NK-92 treated with Interleukin-12 subunit alpha and Interleukin-12 subunit beta, amount 100 ng/mL, for 24 hours (cell line): ENCODE measurements at regions not wholly inside any gene's neighbourhood (a gene's known extent, or its start where the extent isn't known, plus 50 kb on each side); places are given as distances from the start of the nearest gene placed in this dataset.
"Not testable (repeated sequence)": the region's sequence is repeated elsewhere in the genome, so short reads cannot be mapped to it uniquely, and the experiment has no call there.

Experiments
- DNase-seq: peaks from one replicate; lab custom pipeline; 2025; lab: John Stamatoyannopoulos, UW

- DNase-seq = no peak
Measured at GRCh38 chr2:167843657-167844056, 403.7 kb downstream of the STK39 start.

- no peak for DNase-seq
Measured at GRCh38 chr2:167843217-167843616, 404.2 kb downstream of the STK39 start.

DNA sequence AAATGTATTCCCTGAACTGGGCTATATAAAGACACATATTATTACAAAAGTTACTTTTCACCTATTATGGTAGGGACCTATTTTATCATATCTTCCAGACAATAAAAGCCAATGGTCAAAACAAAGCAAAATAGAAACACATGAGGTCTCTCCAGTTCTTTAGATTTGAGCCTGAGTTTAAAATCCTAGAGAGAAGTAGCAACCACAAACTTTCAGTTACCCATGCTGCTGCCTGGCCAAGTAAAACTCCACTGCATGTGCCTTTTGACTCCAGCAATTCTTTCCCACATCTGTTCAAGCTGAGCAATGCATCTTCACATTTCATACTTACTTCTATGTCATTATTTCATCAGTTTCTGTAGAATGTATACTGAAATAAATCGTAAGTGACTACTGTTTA is 405.3 kb downstream of the STK39 start:
- no peak for DNase-seq

DNA sequence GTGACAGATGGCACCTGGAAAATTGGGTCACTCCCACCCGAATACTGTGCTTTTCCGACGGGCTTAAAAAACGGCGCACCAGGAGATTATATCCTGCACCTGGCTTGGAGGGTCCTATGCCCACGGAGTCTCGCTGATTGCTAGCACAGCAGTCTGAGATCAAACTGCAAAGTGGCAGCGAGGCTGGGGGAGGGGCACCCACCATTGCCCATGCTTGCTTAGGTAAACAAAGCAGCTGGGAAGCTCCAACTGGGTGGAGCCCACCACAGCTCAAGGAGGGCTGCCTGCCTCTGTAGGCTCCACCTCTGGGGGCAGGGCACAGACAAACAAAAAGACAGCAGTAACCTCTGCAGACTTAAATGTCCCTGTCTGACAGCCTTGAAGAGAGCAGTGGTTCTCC is 412.1 kb downstream of the STK39 start:
- DNase-seq = not testable (repeated sequence)

DNA sequence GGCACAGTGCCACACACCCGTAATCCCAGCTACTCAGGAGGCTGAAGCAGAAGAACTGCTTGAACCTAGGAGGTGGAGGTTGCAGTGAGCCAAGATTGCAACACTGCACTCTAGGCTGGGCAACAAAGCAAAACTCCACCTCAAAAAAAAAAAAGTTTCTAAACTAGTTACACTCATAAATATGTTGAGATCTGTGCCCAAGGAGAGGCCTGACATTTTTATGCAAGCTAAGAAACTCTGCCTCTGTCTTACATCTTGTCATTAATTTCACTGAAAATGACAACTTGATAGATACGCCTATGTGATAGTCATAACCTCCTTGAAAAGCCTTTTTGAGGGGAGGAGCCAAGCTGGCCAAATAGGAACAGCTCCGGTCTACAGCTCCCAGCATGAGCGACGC is 412.7 kb downstream of the STK39 start:
- DNase-seq = no peak

DNA sequence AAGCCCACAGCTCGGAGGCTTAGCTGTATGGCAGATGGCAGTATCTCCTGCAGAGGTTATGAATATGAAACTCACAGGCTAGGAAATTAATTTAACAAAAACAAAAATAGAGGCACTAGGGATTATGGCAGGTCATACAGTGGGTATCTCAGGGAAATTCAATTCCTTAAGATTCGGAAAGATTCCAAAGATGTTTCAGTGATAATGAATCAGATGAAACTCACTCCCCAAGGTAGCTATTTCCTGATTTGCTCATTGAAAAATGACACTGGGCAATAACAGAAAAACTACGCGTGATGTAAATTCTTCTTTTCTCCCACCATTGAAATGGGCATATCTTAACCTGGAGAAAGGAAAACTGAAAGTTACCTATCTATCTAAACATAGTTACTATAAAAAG is 414.1 kb downstream of the STK39 start:
- no peak for DNase-seq

GRCh38 chr2:167832868-167833287 is 414.5 kb downstream of the STK39 start:
- DNase-seq = no peak

GRCh38 chr2:167827352-167828097 is 419.9 kb downstream of the STK39 start:
- DNase-seq = no peak

DNA sequence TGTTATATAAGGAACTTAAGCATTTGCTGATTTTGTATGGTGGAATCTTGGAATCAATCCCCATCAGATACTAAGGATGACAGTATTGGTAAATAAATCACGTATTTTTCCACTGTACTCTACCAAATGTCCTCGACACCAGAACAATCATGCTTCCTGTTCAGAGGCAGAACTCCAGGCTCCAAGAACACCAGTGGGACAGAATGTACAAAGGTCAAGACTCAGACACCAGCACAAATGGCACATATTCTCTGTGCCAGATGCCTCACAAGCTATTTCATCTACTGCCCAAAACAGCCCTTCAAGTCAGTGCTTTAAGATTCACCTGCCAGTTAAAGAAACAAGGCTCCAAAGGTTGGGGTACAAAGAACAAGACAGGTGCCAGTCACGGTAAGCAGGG is 420.5 kb downstream of the STK39 start:
- DNase-seq = no peak

- DNase-seq = no peak
Measured at GRCh38 chr2:167825664-167826063, 421.7 kb downstream of the STK39 start.

DNA sequence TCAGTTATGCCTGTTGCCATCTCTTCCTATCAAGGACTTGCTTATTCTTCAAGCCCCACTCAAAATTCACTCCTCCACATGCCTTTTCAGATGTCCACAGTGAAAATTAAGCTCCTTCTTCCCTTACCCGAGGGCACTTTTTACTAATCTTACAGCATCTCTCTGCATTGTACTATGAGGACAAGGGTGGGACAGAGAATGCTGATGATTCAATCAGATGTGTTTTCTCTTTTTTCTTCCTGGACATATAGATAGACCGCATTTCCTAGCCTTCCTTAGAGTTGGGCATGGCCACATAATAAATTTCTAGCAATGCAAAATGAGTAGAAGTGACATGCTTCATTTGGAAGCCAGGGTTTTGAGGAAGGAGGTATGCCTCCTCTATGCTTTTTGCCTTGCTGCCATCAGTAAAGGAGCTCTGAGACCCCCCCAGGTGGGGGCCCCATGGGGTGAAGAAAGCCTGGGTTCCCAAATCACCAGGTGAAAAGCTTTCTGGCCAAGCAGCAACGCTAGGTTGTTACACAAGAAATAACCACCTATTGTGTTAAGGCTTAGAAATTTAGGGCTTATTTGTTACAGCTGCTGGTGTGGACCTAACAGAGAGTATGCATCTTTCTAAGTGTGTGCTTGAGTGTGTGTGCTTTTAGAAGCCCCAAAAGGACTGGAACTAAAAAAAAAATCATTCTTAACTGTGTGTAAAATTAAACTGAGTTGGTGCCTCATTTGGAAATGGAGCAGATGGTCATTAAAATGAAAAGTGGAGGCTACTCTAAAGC is 424.5 kb downstream of the STK39 start:
- no peak for DNase-seq

GRCh38 chr2:167820488-167820887 is 426.9 kb downstream of the STK39 start:
- no peak for DNase-seq

GRCh38 chr2:167818521-167818920 is 428.9 kb downstream of the STK39 start:
- DNase-seq = no peak

DNA sequence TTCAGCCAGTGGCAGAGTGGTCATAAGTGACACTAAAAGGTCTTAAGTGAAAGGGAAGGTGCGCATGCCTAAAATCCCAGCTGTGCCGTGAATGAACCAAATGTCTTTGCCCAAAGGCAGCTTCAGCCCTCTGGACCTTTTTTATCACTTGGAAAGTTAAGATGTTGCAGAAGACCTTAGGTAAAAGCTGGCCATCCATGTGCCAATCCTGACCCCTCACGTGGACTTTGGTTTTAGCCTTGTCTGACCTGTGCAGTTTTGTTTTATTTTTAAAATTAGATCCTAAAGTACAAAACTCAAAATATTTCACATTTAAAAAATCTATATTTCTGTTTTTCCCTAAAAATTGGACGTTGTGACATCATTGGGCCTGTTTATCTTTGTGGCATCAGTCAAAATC is 429.5 kb downstream of the STK39 start:
- DNase-seq = no peak

DNA sequence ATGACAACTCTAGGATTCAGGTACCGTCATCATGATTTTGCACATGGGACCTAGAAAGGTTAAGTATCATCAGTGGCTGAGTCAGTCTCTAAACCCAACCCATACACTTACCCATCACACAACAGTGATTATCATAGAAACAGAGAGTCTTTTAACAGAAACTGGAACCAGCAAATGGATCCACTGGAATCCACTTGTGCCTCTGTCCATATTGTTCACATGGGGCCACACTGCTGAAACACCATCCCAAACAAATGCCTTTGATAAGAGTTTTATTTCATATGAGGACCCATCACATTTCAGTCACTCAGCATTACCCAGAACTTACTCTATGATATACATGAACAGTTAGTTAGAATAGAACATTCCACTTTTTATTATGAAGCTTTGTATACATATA is 430.0 kb downstream of the STK39 start:
- no peak for DNase-seq

DNA sequence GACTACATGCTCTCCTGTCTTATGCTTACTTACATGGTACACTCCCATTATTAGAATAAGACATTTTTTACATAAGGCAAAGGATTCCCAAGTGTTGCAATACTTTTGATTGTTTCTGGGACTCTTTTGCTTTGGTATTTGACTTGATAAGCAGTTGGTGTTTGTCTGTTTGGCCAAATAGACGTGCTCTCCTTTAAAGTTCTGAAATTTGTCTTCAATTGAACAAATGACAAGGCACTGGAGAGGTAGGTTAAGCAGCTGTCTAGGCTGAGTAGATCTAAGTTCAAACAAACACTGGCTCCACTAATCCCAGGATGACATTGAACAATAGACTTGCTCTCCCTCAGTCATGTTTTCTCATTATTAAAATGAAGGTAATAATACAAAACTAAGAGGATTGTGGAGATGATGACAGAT is 430.5 kb downstream of the STK39 start:
- no peak for DNase-seq

DNA sequence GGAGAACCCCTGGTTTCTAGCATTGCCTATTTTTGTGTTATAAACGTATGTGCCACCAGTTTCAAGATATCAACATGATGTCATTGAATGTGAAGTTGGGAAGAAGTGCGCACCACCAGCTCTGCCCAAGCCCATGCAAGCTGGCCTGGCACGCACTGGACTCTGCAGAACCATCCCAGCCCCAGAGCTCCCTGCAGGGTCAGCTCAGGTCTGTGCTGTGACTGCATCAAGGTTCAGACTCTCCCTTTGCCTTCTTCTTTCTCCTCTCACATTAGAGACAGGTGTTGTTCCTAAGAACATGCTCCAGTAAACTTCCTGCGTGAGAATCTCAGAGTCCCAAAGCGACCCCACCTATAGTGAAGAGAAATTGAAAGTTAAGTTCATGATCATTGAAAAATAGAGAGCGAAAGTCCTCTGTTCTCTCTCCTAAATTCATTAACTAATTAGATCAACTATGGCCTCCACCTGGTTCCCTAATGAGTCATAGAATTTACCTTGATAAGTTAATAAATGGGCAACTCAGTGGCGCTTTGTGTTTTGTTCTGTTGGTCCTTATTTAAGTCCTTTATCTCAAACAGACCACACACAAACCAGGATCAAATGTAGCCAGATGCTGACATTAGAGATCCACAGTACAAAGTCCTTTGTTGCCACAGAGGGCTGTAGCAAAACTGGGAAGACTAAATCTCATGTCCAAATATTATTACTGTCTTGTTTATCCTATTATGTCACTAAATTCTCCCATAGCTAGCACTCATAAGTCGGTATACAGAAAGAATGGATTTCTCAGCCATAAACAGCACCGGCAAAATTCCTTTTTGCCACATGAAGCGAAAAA is 432.3 kb downstream of the STK39 start:
- no peak for DNase-seq

DNA sequence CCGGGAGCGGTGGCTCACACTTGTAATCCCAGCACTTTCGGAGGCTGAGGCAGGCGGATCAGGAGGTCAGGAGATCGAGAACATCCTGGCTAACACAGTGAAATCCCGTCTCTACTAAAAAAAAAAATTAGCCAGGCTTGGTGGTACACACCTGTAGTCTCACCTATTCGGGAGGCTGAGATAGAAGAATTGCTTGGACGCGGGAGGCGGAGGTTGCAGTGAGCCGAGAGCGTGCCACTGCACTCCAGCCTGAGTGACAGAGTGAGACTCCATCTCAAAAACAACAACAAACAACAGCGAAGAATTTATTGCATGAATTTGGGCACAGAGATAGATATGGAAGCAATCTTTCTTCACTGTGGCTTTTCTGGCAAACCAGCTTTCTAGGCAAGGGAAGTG is 432.9 kb downstream of the STK39 start:
- not testable (repeated sequence) for DNase-seq

DNA sequence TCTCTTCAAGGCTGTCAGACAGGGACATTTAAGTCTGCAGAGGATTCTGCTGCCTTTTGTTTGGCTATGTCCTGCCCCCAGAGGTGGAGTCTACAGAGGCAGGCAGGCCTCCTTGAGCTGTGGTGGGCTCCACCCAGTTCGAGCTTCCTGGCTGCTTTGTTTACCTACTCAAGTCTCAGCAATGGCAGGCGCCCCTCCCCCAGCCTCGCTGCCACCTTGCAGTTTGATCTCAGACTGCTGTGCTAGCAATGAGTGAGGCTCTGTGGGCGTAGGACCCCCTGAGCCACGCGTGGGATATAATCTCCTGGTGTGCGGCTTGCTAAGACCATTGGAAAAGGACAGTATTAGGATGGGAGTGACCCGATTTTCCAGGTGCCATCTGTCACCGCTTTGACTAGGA is 437.6 kb downstream of the STK39 start:
- DNase-seq = not testable (repeated sequence)

GRCh38 chr2:167803449-167803988 is 443.9 kb downstream of the STK39 start:
- DNase-seq = no peak

- DNase-seq = no peak
Measured at GRCh38 chr2:167794554-167795255, 452.7 kb downstream of the STK39 start.

DNA sequence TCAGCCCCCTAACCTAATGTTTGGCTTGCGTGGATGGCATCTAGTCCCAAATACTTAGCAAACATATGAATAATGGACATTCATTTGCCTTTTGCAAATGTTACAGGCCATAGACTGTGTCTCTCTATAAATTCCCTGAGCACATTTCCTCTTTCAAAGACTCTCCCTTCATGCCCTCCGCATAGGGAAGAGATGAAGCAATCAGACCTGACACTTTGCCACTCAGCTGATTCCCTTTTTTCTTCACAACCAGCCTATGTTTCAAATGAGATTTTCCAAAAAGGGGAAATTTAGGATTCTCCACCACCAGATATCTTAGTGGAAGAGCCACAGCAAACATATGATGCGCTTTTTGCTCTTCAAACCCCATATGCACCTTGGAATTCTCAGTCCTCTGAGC is 453.7 kb downstream of the STK39 start:
- no peak for DNase-seq
